Heart right ventricle (tissue), 16 donors: ENCODE measurements at regions not wholly inside any gene's neighbourhood (a gene's known extent, or its start where the extent isn't known, plus 50 kb on each side); places are given as distances from the start of the nearest gene placed in this dataset.

Experiments
- ATAC-seq, 8 donors: fragments of 200-7000 bp; cut with Tn5 transposase; one replicate each; pipeline ENCODE4 v1.9.1; 2020; ENCODE audit warnings: mild to moderate bottlenecking in 8 of 8, moderate library complexity in 8 of 8, moderate number of reproducible peaks in 1 of 8
- DNase-seq, 2 donors: peaks; one replicate each; pipeline ENCODE4 v3.0.0-alpha.2; 2020
- H3K27ac ChIP-seq, 10 donors: fragments of 200-600 bp; sonication (generic) in 2 of 10; one replicate each; pipeline versions ENCODE4 v1.5.0 to v1.8.0; 2020 to 2022; ENCODE audit warnings: mild to moderate bottlenecking in 3 of 10
- H3K27me3 ChIP-seq, 7 donors: fragments of 200-600 bp; one replicate each; pipeline ENCODE4 v1.8.0; 2021 to 2022; ENCODE audit warnings: mild to moderate bottlenecking in 2 of 7
- H3K36me3 ChIP-seq, 9 donors: fragments of 200-600 bp; sonication (generic) in 1 of 9; one replicate each; pipeline versions ENCODE4 v1.5.0 to v1.8.0; 2020 to 2022; ENCODE audit warnings: mild to moderate bottlenecking in 2 of 9
- H3K4me1 ChIP-seq, 9 donors: fragments of 200-600 bp; sonication (generic) in 1 of 9; one replicate each; pipeline versions ENCODE4 v1.5.0 to v1.8.0; 2020 to 2022; ENCODE audit warnings: mild to moderate bottlenecking in 4 of 9
- H3K4me3 ChIP-seq, 10 donors: fragments of 200-600 bp; sonication (generic) in 2 of 10; one replicate each; pipeline versions ENCODE4 v1.5.0 to v1.8.0; 2020 to 2022; ENCODE audit warnings: mild to moderate bottlenecking in 7 of 10, moderate library complexity in 2 of 10
- H3K9me3 ChIP-seq, 11 donors: fragments of 200-600 bp in 10 of 11; sonication (generic) in 2 of 11; one replicate each; pipeline versions ENCODE4 v1.5.0 to v1.8.0; 2013 to 2022; ENCODE audit warnings: mild to moderate bottlenecking in 2 of 11, control low read depth in 1 of 11, moderate library complexity in 1 of 11
- CTCF ChIP-seq, 9 donors: fragments of 200-600 bp; sonication (generic) in 2 of 9; IDR thresholded peaks; one replicate each; pipeline versions ENCODE4 v1.5.0 to v1.8.0; 2021 to 2022; ENCODE audit warnings: antibody characterized with exemption in 9 of 9, mild to moderate bottlenecking in 5 of 9, moderate library complexity in 1 of 9
- WGBS, 2 donors: extraction: QIAGEN DNeasy Blood & Tissue Kit; methylation state at CpG; one replicate each; pipeline ENCODE4 v1.1.7; 2013; ENCODE audit warnings: inconsistent platforms in 1 of 2; 5-methylcytosine and 5-hydroxymethylcytosine counted together
- intact Hi-C, 10 donors: fragments of 100-400 bp; cut with DNase I; formaldehyde crosslinking; loops; one replicate each; pipeline versions ENCODE4 v1.11.1 to v1.14.2; 2022
- donor health status: Arrhythmogenic right ventricular cardiomyopathy.
- donor health status: ischemic (EF 13 %, LVEDD 7.1; RV severe dilation, severe dysfunction).
- donor health status: healthy with polysubstance abuse.
- donor health status: DM: no; HTN: yes; CAD: no.
- donor health status: DM: no; HTN: no; CAD: no.
- donor health status: ischemic (EF 25% LVEDD 6.9; RV normal size, moderate dysfunction).
- donor health status: ischemic (EF 25% LVEDD 5.7; RV mildly dilated, moderate dysfunction).
- donor health status: healthy.
- donor health status: DM: yes; HTN: yes; CAD: no.
- donor health status: Ischemic cardiomyopathy.
- donor health status: ischemic (EF 35%, LVEDD 5.7; RV mildly dilated, moderate dysfunction).
- donor health status: nonischemic (EF 11% LVEDD 7.7; RV severe dilation, severe dysfunction).
- donor health status: DM: yes; HTN: yes; CAD: no.
- donor health status: PGD.
- donor health status: ischemic (EF 29% LVEDD 5.4; RV normal size, mild dysfunction).
- donor health status: nonischemic (EF 23%, LVEDD 6.1; RV moderate dilation, normal function).

GRCh38 chr12:91506452-91506851, 323.8 kb upstream of the DCN start:
- intact Hi-C loops = no loop called here
- peaks cover 0 to 10% (median 0%) of the 10 kb centered on the region in 11 donors for H3K9me3 ChIP-seq
- WGBS, 2 donors = 82 to 91% methylated on average over 2 of the region's 2 CpGs
- no peak for TF ChIP-seq CTCF (IDR thresholded peaks at IDR 0.05)
- no peak for DNase-seq
- ATAC-seq = no peak
- no peak overlapping the region for H3K27ac ChIP-seq
- H3K27me3 ChIP-seq = no peaks in the 10 kb centered on the region
- no peaks in the 10 kb centered on the region for H3K36me3 ChIP-seq
- H3K4me1 ChIP-seq = peaks cover 0 to 14% (median 7%) of the 10 kb centered on the region in 9 donors
- no peak overlapping the region for H3K4me3 ChIP-seq

DNA sequence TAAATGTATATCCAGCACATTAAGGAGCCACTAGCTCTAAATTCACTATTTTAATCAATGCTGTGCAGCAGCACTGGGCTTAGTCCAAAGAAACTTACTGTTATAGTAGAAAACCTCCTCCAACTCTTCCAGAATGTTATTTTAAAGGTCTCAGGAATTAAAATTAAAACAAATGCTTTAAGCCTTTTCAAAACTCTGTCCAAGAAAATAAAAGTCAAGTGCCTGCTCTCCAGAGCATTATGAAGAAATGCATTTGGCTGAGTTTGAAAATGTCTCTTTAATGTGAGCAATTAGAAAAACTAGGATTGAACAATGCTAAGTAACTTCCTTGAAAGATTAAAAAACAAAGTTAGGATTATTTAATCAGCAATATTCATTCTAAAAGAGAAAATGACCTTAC, 322.4 kb upstream of the DCN start:
- Histone ChIP-seq H3K27me3 (no peaks in the 10 kb centered on the region), H3K27ac (no peak overlapping the region), H3K4me1 (peaks cover 0 to 14% (median 7%) of the 10 kb centered on the region in 9 donors), H3K4me3 (no peak overlapping the region), H3K9me3 (peaks cover 0 to 10% (median 0%) of the 10 kb centered on the region in 11 donors), H3K36me3 (no peaks in the 10 kb centered on the region)
- TF ChIP-seq CTCF (IDR thresholded peaks at IDR 0.05) = no peak
- intact Hi-C loops = no loop called here
- ATAC-seq = no peak
- no peak for DNase-seq

- no peak for ATAC-seq
- H3K4me1 ChIP-seq = peaks cover 0 to 5% (median 0%) of the 10 kb centered on the region in 9 donors
Observed at GRCh38 chr12:91502208-91502607, 319.6 kb upstream of the DCN start.

GRCh38 chr12:91496337-91496736, 313.7 kb upstream of the DCN start:
- WGBS, 2 donors = 71 to 76% methylated on average over 3 of the region's 3 CpGs

More at GRCh38 chr12:91502208-91502607, 319.6 kb upstream of the DCN start:
- Histone ChIP-seq H3K4me3 (no peak overlapping the region), H3K27me3 (no peaks in the 10 kb centered on the region), H3K9me3 (peaks cover 0 to 10% (median 0%) of the 10 kb centered on the region in 11 donors), H3K27ac (no peak overlapping the region), H3K36me3 (no peaks in the 10 kb centered on the region)
- no peak for DNase-seq
- WGBS, 2 donors = 75 to 79% methylated on average over 4 of the region's 4 CpGs
- TF ChIP-seq CTCF (IDR thresholded peaks at IDR 0.05) = no peak
- intact Hi-C loops = no loop called here

More at GRCh38 chr12:91496337-91496736, 313.7 kb upstream of the DCN start:
- TF ChIP-seq CTCF (IDR thresholded peaks at IDR 0.05) = no peak
- DNase-seq (no peak), ATAC-seq (no peak)
- H3K4me1 ChIP-seq = no peaks in the 10 kb centered on the region
- H3K36me3 ChIP-seq = no peaks in the 10 kb centered on the region
- no peaks in the 10 kb centered on the region for H3K27me3 ChIP-seq
- H3K9me3 ChIP-seq = no peaks in the 10 kb centered on the region
- intact Hi-C loops = no loop called here
- no peak overlapping the region for H3K27ac ChIP-seq
- H3K4me3 ChIP-seq = no peak overlapping the region
